NOMO-1 (cell line): ENCODE measurements at regions not wholly inside any gene's neighbourhood (a gene's known extent, or its start where the extent isn't known, plus 50 kb on each side); places are given as distances from the start of the nearest gene placed in this dataset.

Source experiments
- DNase-seq, 2 experiments: peaks; one replicate each; lab custom pipeline; 2025; ENCODE audit not compliant: unreplicated experiment in 2 of 2; lab: John Stamatoyannopoulos, UW

DNA sequence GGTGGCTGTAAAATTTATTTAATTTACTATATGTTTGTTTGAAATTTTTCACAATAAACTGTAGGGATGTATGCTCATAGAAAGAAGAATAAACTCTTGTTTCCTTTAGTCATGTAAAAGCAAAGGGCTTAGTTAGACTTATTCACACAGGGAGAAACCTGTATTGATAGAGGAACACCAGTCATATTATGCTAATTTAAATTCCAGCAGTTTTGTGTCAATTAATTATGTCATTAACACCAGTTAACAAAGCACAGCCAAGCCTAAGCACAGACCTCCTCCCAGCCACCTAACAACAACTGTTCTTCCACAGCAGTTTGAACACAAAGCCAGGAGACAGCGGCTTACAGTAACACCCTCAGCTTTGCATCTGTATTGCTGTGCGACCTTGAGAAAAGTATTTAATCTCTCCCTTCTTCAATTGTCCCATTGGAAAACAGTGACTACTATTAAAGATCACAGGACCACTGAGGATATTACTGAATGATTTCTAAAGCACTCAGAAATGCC is 260.8 kb upstream of the RRP15 start:
- DNase-seq, result no peak

DNA sequence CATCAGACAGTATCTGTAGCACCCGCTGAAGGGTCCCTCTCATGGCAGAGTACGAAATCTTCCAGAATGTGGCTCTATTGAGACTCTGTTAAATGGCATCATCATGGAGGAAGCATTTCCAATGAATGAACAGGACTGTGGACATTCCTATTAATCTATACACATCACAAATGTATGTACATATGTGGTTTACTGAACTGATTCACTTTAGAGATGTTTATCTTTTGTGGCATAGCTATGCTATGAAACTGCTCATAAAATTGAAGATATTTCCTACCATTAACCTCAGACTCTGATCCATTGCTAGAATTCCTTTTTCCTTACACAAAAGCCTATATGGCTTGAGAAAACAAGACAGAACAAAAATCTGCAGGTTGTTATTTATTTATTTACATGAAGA is 259.6 kb upstream of the RRP15 start:
- no peak for DNase-seq

DNA sequence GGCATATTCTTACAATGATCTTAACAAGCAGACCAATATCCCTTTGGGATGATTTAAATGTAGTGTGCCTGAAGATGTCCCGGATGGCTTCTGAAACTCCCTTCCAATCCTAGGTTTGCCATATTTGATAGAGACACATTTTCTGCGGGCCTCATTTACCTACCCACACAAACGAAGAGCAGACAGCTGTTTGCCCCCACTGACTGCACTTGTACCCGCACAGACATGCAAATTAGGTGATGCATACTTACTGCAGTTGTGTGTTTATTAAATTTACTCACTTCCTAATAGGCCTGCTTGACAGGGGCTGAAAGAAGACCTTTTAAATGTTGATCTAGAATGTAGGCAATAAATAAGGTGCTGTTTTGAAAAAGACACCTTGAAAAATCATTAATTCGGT is 257.9 kb upstream of the RRP15 start:
- no peak for DNase-seq

DNA sequence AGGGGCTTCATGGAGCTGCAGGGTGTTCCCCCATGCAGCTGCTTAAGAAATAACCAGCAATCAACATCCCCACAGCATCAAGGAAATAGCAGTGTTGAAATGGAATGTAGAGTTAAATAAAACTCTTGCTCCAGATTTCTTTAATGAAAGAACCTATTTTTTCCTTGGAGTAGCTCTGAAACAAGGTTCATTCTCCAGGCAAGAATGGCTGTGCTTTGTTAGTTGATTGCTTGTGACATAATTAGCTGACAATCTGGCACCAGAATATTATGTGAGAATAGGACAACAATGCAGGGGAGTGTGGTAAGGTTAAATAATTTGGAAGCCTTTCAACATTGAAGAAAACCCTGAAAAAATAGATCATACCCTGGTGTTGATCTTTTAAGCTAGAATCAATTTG is 254.2 kb upstream of the RRP15 start:
- no peak for DNase-seq

DNA sequence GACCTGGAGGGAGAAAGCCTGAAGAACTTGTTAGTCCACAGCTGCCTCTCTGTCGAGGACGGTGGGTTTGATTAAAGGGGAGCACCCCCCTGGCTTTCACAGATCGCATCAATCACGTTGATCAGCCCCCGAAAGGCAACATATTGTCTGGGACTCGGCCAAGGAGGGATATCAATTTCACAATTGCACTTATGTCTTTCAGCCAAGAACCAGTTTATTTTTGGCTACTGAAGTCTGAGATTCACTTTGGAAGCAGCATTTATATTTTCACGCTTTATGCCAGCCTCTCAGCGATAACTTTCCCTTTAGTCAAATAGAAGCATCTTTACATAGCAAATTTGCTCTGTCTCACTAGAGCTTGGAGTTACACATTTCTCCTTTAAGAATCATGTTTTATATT is 253.2 kb upstream of the RRP15 start:
- DNase-seq, result no peak

DNA sequence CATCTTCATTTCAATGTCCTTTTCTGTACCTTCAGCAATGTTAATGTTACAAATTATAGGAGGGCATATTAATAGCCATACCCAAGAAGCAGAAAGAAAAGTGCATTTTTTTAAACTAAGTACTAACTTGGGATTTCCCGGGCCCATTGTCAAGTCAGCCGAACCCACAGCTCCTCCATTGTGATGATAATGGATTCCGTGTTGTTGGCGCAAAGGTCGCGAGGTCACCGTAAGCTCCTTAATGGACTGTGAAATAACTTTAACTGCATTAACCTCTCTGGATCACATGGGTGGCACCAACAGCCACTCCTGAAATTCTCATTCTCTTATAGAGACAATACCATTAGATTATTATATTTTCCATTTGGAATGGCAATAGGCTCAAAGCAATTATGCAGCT is 250.6 kb upstream of the RRP15 start:
- no peak for DNase-seq

DNA sequence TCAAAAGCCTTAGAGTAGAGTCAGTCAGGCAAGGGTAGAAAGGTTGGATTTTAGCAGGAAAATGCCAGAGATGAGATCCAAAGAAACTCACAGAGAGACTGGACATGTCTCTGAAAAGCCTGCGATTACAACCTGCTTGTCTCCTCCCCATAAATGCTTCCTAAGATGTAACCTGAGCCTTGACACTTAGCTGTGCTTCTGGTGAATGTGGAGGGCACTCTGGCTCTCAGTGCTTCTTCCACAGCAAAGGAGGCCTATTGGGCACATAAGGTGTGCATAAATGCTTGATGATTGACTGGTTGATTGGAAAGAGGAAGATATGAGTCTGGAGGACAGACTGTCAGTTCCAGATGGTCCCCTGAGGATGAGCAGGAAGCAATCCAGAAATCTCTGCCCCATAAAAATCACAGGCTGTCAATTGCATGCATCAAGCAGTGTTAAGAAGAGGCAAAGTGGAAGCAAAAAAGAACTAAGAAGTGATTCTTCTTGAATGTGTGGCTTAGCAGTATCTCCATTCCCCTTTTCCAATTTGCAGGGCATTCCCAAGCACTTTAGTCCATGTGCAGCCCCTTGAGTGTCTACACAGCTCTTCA is 236.2 kb upstream of the RRP15 start:
- DNase-seq, result no peak

DNA sequence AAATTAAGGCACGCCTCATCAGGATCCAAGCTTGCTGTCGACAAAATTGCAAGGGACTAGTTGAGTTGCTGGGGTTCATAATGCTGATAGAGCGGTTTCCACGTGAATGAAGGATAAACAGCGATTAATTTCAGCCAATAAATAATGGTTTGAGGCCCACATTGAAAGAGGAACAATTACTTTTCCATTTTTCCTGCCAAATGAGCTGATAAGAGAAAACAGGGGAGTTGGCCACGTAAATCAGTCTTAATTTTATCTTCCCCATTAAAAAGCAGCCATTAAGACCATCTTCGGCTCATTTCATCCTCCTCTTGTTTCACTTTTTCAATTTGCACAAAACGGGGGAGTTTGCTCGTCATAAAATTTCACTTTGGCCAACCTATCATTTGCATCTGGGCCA is 235.5 kb upstream of the RRP15 start:
- DNase-seq, result no peak

DNA sequence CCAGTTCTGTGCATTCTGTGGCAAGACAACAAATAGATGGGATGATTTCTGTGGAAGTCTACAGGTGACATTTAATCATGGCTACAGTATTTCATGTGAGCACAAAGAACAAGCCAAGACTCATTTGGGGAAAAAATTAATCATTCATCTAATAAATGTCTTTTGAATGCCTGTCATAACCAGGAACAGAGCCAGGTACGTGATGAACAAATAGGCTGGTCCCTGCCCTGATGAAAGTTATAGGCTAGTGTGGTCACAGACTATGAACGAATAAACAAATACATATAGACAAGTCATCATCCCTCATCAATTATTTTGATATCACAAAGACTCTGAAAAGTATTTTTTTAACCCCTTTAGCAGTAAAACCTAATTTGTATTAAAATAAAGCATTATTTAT is 226.4 kb upstream of the RRP15 start:
- DNase-seq, result no peak

DNA sequence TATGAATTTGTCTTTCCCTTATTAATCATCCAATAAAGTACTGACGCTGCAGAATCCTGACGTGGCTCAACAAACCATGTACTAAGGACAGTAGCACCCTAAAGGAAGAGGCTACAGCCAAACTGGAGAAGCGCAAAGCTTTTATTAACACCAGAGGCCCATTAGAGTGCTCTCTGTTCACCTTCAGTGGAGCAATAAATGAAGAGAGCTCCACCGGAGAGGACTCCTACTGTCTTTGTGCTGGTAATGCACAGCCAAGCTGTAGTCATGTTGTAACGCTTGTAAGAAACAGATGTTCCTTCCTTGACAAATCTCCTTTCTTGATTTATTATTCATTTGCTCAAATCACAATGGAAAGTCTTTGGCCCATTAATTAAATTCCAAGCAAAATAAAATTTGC is 220.7 kb upstream of the RRP15 start:
- DNase-seq, result no peak

DNA sequence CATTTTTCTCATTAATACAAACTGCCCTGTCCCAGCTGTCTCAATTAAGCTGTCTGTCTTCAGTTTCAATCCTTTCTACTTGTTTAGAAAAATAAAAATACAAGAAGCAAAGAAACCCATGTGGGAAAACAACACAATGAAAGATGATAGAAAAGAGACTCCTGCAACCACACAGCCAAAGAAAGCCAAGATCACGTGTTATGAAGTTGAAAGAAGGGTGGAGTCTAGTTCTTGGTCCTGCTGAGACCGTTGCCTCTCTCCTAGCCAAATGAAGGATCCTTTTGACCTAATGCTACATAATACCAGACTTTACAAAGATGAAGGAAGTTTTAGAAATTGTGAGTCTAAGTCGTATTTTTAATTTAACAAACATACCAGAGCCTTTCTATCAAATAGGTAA is 218.8 kb upstream of the RRP15 start:
- DNase-seq, result no peak

DNA sequence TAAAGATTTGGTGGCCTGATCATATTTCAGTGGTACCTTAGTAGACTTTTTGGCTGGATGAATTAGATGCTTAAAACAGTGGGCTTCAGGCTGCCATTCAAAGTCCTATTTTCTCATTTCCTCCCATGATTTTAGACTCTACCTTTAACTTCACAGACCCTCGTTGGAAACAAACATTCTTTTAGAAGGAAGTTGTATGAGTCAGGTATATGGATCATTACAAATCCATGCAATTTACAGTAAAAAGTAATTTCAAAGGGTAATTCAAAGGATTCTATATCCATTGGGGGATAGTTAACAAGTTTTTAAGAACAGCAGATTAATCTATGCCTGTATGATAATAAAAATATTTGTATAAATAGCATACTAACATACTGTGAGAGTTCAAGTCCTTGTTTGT is 216.9 kb upstream of the RRP15 start:
- no peak for DNase-seq

DNA sequence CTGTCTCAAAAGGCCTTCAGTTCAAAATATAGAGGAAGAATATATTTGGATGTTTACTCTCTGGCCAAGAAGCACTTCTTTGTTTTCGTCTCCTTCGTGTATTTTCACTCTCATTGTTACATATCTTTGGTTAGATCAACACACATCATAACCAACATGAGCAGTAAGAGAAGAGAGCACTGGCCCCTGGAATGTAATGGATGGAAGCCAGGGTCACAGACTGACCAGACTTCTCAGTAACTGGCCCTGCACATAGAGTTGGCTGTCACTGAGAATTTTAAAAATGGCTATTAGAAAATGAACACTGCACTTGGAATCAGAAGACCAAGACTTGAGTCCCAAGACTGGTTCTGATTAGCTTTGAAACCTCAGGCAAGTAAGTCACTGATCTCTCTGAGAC is 215.9 kb upstream of the RRP15 start:
- DNase-seq, result no peak

DNA sequence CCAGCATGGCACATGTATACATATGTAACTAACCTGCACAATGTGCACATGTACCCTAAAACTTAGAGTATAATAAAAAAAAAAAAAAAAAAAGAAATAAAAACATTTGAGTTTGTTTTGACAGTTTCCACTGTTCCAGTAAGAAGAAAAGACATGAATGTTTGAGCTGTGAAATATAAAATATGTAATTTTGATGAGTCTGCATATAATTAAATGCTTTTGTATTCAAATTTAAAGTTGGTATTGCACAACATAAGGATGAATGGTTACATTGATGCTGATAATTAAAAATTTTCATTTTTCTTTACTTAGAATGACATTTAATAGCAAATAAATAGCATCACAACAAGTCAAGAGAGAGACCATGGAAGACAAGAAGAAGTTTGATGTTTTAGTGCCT is 212.0 kb upstream of the RRP15 start:
- DNase-seq, result no peak

DNA sequence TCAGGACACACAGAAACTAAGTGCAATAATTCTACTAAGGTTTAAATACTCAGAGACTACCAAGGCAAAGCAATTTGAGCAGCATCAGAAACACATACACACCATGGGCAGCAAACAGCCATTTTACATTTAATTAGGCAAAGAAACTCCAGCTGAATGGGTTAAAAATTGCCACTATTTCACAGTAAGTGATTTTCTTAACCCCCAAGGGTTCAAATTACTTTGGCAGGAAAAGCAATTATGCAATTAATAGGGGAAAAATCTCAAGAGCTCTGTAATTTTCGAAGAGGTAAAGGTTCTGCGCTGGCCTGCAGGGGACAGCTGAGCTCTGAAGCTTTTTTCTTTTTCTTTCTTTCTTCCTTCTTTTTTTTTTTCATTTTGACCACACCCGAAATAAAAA is 206.2 kb upstream of the RRP15 start:
- no peak for DNase-seq

DNA sequence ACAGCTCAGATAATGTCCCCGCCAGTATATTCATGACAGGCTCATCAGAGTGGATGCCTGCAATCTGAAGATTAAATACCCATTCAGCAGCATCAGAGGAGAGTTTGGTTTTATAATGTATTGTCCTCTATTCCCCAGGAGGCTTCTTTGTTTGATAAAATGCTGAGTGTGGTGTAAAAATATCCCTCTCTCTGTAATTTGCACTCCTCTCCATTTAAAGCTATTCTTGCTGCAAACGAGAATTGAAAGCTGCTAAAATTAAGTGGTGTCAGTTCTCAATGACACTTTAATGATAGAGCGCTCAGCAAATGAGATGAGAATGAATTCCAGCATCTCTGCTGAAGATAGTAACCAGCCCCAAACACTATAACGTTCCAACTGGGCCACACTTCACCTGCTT is 205.7 kb upstream of the RRP15 start:
- DNase-seq, result no peak

DNA sequence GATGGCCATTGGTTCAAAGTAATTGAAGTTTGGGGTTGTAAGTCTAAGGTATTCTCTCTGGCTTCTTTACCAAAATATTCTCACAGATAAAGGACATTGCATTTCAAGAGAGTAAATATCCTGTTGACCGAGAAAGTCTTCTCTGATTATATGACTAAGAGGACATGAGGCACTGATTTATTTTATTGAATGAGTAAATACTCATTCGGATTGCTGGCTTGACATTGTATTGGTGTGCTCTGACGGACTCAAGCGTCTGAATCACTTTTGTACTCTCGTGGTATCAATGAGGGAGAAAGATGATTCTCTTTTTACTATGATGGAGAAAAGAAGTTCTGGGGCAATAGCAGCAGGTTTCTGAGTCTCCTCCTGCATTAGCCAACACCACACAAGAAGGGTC is 205.3 kb upstream of the RRP15 start:
- DNase-seq, result no peak

DNA sequence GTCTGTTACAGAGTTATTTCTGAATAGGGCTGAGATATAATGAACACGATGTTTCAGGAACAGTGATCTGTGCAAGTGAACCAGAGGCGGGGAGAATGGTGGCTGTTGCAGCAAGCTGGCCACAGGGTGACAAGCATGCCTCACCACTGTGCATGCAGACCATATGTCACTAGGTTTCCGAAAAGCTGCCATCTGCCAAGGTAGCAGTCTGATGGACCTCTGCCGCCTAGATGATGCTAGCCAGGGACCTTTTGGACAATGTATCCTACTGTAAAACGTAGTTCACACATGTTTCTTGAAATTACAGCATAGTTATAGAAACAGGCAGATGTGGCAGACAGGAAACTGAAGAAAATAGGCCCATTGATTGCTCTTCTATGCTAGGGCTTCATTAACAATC is 204.2 kb upstream of the RRP15 start:
- DNase-seq, result no peak

DNA sequence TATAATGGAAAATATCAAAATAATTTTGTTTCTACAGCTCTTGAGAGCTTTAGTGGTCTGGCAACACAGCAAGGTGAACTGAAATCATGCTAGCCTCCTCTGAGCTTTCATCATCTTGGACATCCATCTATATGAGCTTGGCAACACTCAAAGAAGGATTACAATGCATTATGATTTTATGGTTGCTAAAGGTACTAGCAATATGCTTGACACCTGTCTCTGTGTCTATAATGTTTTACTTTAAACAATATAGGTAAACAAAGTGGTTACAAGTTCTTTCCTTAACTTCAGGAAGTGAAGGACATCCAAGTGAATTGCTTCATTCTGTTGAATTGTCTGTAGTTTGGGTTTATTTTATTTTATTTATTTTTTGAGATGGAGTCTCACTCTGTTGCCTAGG is 203.7 kb upstream of the RRP15 start:
- no peak for DNase-seq

DNA sequence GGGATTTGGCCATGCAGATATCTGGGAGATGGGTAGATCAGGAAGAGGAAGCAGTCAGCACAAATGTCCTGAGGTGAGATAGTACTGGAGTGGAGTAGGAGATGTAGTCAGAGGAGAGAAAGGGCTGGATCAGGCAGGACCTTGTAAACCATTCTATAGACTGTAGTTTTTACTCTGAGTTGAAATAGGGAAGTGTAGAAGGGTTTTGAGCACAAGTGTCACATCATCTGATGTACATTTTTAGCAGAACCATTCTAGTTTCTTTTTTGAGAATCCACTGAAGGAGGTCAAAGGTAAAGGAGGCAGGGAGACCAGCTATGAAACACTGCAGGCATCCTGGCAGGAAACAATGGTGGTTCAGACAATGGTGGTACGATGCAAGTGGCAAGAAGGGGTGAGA is 194.6 kb upstream of the RRP15 start:
- DNase-seq, result peak in 1 of 2 experiments; percentile 4

DNA sequence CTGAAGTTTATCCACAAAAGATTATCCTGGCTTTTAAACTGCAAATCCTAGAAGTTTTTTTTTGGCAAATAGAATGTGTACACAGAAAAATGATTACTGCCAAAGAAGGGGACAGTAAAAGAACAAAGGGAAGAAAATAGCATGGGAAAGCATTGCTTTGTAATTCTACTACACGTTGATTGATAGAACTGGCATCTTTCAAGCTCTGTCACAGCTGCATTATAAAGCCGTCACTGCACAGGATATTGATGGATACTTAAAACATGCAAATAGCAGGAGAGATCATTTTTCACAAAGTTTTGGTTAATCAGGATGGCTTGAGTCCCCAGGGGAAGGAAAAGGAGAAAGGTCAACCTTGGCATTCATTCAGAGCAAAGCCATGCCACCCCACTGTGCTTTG is 183.7 kb upstream of the RRP15 start:
- DNase-seq, result no peak

DNA sequence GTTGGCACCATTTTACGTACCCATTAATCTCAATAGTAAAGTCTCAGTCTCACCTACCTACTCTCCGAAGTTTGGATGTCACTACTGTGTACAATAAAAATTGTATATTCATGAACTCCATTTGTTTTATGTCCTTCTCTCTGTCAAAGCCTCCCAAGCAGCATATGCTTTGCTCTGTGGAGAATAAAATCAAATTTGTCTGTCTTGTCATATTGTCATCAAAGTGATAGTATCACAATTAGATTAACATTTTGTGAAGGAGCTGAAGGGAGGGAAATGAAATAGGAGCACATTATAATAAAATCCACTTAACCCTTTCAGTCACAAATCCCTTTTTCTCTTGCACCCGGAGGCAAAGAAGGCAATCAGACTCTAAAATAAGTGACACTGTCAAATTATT is 177.1 kb upstream of the RRP15 start:
- no peak for DNase-seq

DNA sequence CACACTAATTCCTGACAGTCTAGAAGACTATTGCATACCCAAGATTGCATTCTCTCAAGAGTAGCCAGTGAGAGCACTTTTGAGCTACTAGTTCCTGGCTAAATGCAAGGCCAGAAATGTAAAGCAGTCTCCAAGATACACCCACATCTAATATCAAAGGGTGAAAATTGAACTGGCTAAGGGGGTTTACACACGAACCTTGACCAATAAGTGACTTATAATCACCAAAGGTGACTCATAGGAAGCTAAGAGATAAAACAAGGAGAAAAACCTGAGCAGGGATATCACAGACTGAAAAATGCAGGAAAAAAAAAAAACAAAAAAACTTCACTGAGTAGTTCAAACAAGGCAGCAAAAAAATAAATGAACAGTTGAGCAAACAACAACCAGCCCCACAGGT is 172.2 kb upstream of the RRP15 start:
- no peak for DNase-seq
